ENCODE measurements at regions not wholly inside any gene's neighbourhood (a gene's known extent, or its start where the extent isn't known, plus 50 kb on each side); places are given as distances from the start of the nearest gene placed in this dataset.

GRCh38 chr5:54651482-54652076, 134.0 kb downstream of the SNX18 start:
- peak; percentile 83 to 89 (median 87) for DNase-seq
- no peak overlapping the region for H3K27ac ChIP-seq (ENCODE audit: low read length)
- intact Hi-C loops (cut with DNase I) = no loop called here

GRCh38 chr5:54649041-54649504, 131.5 kb downstream of the SNX18 start:
- ATAC-seq = no peak
- intact Hi-C loops (cut with DNase I) = loop anchor here in 2 of 4 donors (10.0 kb wide), 2 partner anchors 124 to 196 kb away; no protein-coding TSS in a partner anchor
- peaks cover 13% of the 10 kb centered on the region for H3K4me1 ChIP-seq (ENCODE audit: control insufficient read depth, insufficient read depth, low read length)

More at GRCh38 chr5:54651482-54652076, 134.0 kb downstream of the SNX18 start:
- Histone ChIP-seq H3K27me3 (ENCODE audit: control insufficient read depth, insufficient read depth) (no peaks in the 10 kb centered on the region), H3K9me3 (ENCODE audit: control insufficient read depth, low read length) (no peaks in the 10 kb centered on the region), H3K4me1 (ENCODE audit: control insufficient read depth, insufficient read depth, low read length) (peaks cover 6% of the 10 kb centered on the region), H3K4me3 (ENCODE audit: low read length) (no peak overlapping the region)
- no peak for ATAC-seq
- 53% methylated on average over 6 of the region's 6 CpGs for WGBS

GRCh38 chr5:54646356-54647101, 129.0 kb downstream of the SNX18 start:
- H3K27me3 ChIP-seq (ENCODE audit: control insufficient read depth, insufficient read depth) = no peaks in the 10 kb centered on the region
- H3K4me3 ChIP-seq (ENCODE audit: low read length) = no peak overlapping the region
- peaks cover 12% of the 10 kb centered on the region for H3K4me1 ChIP-seq (ENCODE audit: control insufficient read depth, insufficient read depth, low read length)
- intact Hi-C loops (cut with DNase I) = loop anchor here in 2 of 4 donors (10.0 kb wide), 2 partner anchors 122 to 198 kb away; no protein-coding TSS in a partner anchor
- 22% methylated on average over 14 of the region's 14 CpGs for WGBS
- ATAC-seq = peak; percentile 97 to 98
- peak; percentile 93 to 96 (median 93) for DNase-seq
- no peaks in the 10 kb centered on the region for H3K9me3 ChIP-seq (ENCODE audit: control insufficient read depth, low read length)
- H3K27ac ChIP-seq (ENCODE audit: low read length) = peak overlapping the region; percentile 92

More at GRCh38 chr5:54649041-54649504, 131.5 kb downstream of the SNX18 start:
- Histone ChIP-seq H3K27ac (ENCODE audit: low read length) (no peak overlapping the region), H3K4me3 (ENCODE audit: low read length) (no peak overlapping the region), H3K27me3 (ENCODE audit: control insufficient read depth, insufficient read depth) (no peaks in the 10 kb centered on the region), H3K9me3 (ENCODE audit: control insufficient read depth, low read length) (no peaks in the 10 kb centered on the region)
- 95% methylated on average over 32 of the region's 32 CpGs for WGBS
- peak in 2 of 3 donors; percentile 48 to 59 for DNase-seq

- 63% methylated on average over 2 of the region's 2 CpGs for WGBS
- peak overlapping the region; percentile 92 for H3K27ac ChIP-seq (ENCODE audit: low read length)
- intact Hi-C loops (cut with DNase I) = loop anchor here in 2 of 4 donors (10.0 kb wide), 2 partner anchors 121 to 199 kb away; no protein-coding TSS in a partner anchor
- DNase-seq = no peak
- peak in 1 of 2 donors; percentile 7 for ATAC-seq
- H3K27me3 ChIP-seq (ENCODE audit: control insufficient read depth, insufficient read depth) = no peaks in the 10 kb centered on the region
- H3K4me3 ChIP-seq (ENCODE audit: low read length) = no peak overlapping the region
- H3K9me3 ChIP-seq (ENCODE audit: control insufficient read depth, low read length) = no peaks in the 10 kb centered on the region
- peaks cover 11% of the 10 kb centered on the region for H3K4me1 ChIP-seq (ENCODE audit: control insufficient read depth, insufficient read depth, low read length)
These were observed 128.4 kb downstream of the SNX18 start for GRCh38 chr5:54645882-54646355.

- no peak for ATAC-seq
- WGBS = 65% methylated on average over 4 of the region's 4 CpGs
- no peak for DNase-seq
- Histone ChIP-seq H3K9me3 (ENCODE audit: control insufficient read depth, low read length) (no peaks in the 10 kb centered on the region), H3K27me3 (ENCODE audit: control insufficient read depth, insufficient read depth) (no peaks in the 10 kb centered on the region), H3K4me1 (ENCODE audit: control insufficient read depth, insufficient read depth, low read length) (peaks cover 11% of the 10 kb centered on the region), H3K4me3 (ENCODE audit: low read length) (no peak overlapping the region), H3K27ac (ENCODE audit: low read length) (no peak overlapping the region)
- intact Hi-C loops (cut with DNase I) = loop anchor here in 2 of 4 donors (10.0 kb wide), 2 partner anchors 119 to 201 kb away; no protein-coding TSS in a partner anchor
These were observed 126.7 kb downstream of the SNX18 start for GRCh38 chr5:54644226-54644625.

- H3K4me3 ChIP-seq (ENCODE audit: low read length) = no peak overlapping the region
- WGBS = 23% methylated on average over 4 of the region's 4 CpGs
- intact Hi-C loops (cut with DNase I) = loop anchor here in 2 of 4 donors (10.0 kb wide), 2 partner anchors 119 to 201 kb away; no protein-coding TSS in a partner anchor
- ATAC-seq (no peak), DNase-seq (no peak)
- no peaks in the 10 kb centered on the region for H3K27me3 ChIP-seq (ENCODE audit: control insufficient read depth, insufficient read depth)
- no peak overlapping the region for H3K27ac ChIP-seq (ENCODE audit: low read length)
- H3K4me1 ChIP-seq (ENCODE audit: control insufficient read depth, insufficient read depth, low read length) = peaks cover 11% of the 10 kb centered on the region
- no peaks in the 10 kb centered on the region for H3K9me3 ChIP-seq (ENCODE audit: control insufficient read depth, low read length)
These were observed 126.1 kb downstream of the SNX18 start for GRCh38 chr5:54643685-54644106.

GRCh38 chr5:54639621-54640020, 122.1 kb downstream of the SNX18 start:
- H3K27ac ChIP-seq (ENCODE audit: low read length) = no peak overlapping the region
- DNase-seq (no peak), ATAC-seq (no peak)
- no peaks in the 10 kb centered on the region for H3K9me3 ChIP-seq (ENCODE audit: control insufficient read depth, low read length)
- 86% methylated on average over 5 of the region's 5 CpGs for WGBS
- no peak overlapping the region for H3K4me3 ChIP-seq (ENCODE audit: low read length)
- intact Hi-C loops (cut with DNase I) = loop anchor here in 3 of 4 donors (10.0 kb wide), 2 partner anchors 115 to 205 kb away; no protein-coding TSS in a partner anchor
- peaks cover 4% of the 10 kb centered on the region for H3K4me1 ChIP-seq (ENCODE audit: control insufficient read depth, insufficient read depth, low read length)
- no peaks in the 10 kb centered on the region for H3K27me3 ChIP-seq (ENCODE audit: control insufficient read depth, insufficient read depth)

- DNase-seq (no peak), ATAC-seq (no peak)
- 63% methylated on average over 2 of the region's 2 CpGs for WGBS
- Histone ChIP-seq H3K27me3 (ENCODE audit: control insufficient read depth, insufficient read depth) (no peaks in the 10 kb centered on the region), H3K27ac (ENCODE audit: low read length) (no peak overlapping the region), H3K4me1 (ENCODE audit: control insufficient read depth, insufficient read depth, low read length) (peaks cover 2% of the 10 kb centered on the region), H3K4me3 (ENCODE audit: low read length) (no peak overlapping the region), H3K9me3 (ENCODE audit: control insufficient read depth, low read length) (no peaks in the 10 kb centered on the region)
- intact Hi-C loops (cut with DNase I) = loop anchor here in 1 of 4 donors (10.0 kb wide), 1 partner anchor 113 kb away; no protein-coding TSS in a partner anchor
These were observed 120.5 kb downstream of the SNX18 start for GRCh38 chr5:54638106-54638505.

GRCh38 chr5:54637654-54638053, 120.1 kb downstream of the SNX18 start:
- intact Hi-C loops (cut with DNase I) = loop anchor here in 1 of 4 donors (10.0 kb wide), 1 partner anchor 113 kb away; no protein-coding TSS in a partner anchor
- no peaks in the 10 kb centered on the region for H3K27me3 ChIP-seq (ENCODE audit: control insufficient read depth, insufficient read depth)
- no peaks in the 10 kb centered on the region for H3K9me3 ChIP-seq (ENCODE audit: control insufficient read depth, low read length)
- H3K27ac ChIP-seq (ENCODE audit: low read length) = no peak overlapping the region
- H3K4me1 ChIP-seq (ENCODE audit: control insufficient read depth, insufficient read depth, low read length) = peaks cover 2% of the 10 kb centered on the region
- DNase-seq (peak; percentile 56 to 86 (median 78)), ATAC-seq (peak; percentile 63 to 87)
- WGBS = 47% methylated on average over 6 of the region's 6 CpGs
- H3K4me3 ChIP-seq (ENCODE audit: low read length) = no peak overlapping the region

- no peak overlapping the region for H3K27ac ChIP-seq (ENCODE audit: low read length)
These were observed 116.5 kb downstream of the SNX18 start for GRCh38 chr5:54634089-54634488.

More at GRCh38 chr5:54634089-54634488, 116.5 kb downstream of the SNX18 start:
- Histone ChIP-seq H3K4me3 (ENCODE audit: low read length) (no peak overlapping the region), H3K9me3 (ENCODE audit: control insufficient read depth, low read length) (no peaks in the 10 kb centered on the region), H3K27me3 (ENCODE audit: control insufficient read depth, insufficient read depth) (no peaks in the 10 kb centered on the region), H3K4me1 (ENCODE audit: control insufficient read depth, insufficient read depth, low read length) (peaks cover 5% of the 10 kb centered on the region)
- DNase-seq (no peak), ATAC-seq (no peak)
- intact Hi-C loops (cut with DNase I) = loop anchor here in 1 of 4 donors (10.0 kb wide), 1 partner anchor 109 kb away; no protein-coding TSS in a partner anchor
- WGBS = 86% methylated on average over 1 of the region's 1 CpG

Data from right cardiac atrium (tissue), 5 donors.